ENCODE measurements at regions not wholly inside any gene's neighbourhood (a gene's known extent, or its start where the extent isn't known, plus 50 kb on each side); places are given as distances from the start of the nearest gene placed in this dataset.

GRCh38 chr9:135020481-135021392 lies 66.7 kb upstream of the OLFM1 start:
- Histone ChIP-seq H3K4me1 (ENCODE audit: control insufficient read depth, insufficient read depth, low read length) (no peaks in the 10 kb centered on the region), H3K36me3 (ENCODE audit: control insufficient read depth in 2 of 2, insufficient read depth in 1 of 2, low read length in 2 of 2) (no peaks in the 10 kb centered on the region), H3K27ac (ENCODE audit: extremely low read depth, low read depth, low read length) (no peak overlapping the region), H3K9me3 (ENCODE audit: control insufficient read depth, insufficient read depth, low read depth, low read length) (no peaks in the 10 kb centered on the region), H3K4me3 (ENCODE audit: low read depth, low read length) (no peak overlapping the region)
- ChIA-PET CTCF (no interaction called here), POLR2A (no interaction called here)
- TF ChIP-seq ZNF133 (tag by site-specific recombination; IDR thresholded peaks at IDR 0.05) = no peak
- no peak for TF ChIP-seq ZNF600 (tag by site-specific recombination; IDR thresholded peaks at IDR 0.05)
- no peak for TF ChIP-seq ZNF266 (tag by site-specific recombination; IDR thresholded peaks at IDR 0.05; ENCODE audit: low read depth)

- CTCF ChIA-PET = no interaction called here
- no peaks in the 10 kb centered on the region for H3K36me3 ChIP-seq (ENCODE audit: control insufficient read depth in 2 of 2, insufficient read depth in 1 of 2, low read length in 2 of 2)
- POLR2A ChIA-PET = interaction anchor here (0.7 kb wide), 1 partner anchor 600 kb away, joined by 3 read pairs; no protein-coding TSS in a partner anchor
- H3K9me3 ChIP-seq (ENCODE audit: control insufficient read depth, insufficient read depth, low read depth, low read length) = no peaks in the 10 kb centered on the region
- no peaks in the 10 kb centered on the region for H3K4me1 ChIP-seq (ENCODE audit: control insufficient read depth, insufficient read depth, low read length)
- no peak overlapping the region for H3K4me3 ChIP-seq (ENCODE audit: low read depth, low read length)
- H3K27ac ChIP-seq (ENCODE audit: extremely low read depth, low read depth, low read length) = no peak overlapping the region
- TF ChIP-seq ZNF138 (tag by site-specific recombination; IDR thresholded peaks at IDR 0.05; ENCODE audit: borderline replicate concordance) = no peak
- TF ChIP-seq REPIN1 (tag by site-specific recombination; IDR thresholded peaks at IDR 0.05; ENCODE audit: low read depth) = no peak
- no peak for TF ChIP-seq ZNF362 (tag by site-specific recombination; IDR thresholded peaks at IDR 0.05)
- no peak for TF ChIP-seq ZNF274 (IDR thresholded peaks at IDR 0.05; ENCODE audit: low read length)
- TF ChIP-seq ZNF274 (tag by site-specific recombination; IDR thresholded peaks at IDR 0.05; ENCODE audit: borderline replicate concordance) = no peak
- TF ChIP-seq YY1 (tag by site-specific recombination; IDR thresholded peaks at IDR 0.05) = no peak
- TF ChIP-seq, protein P1, sequence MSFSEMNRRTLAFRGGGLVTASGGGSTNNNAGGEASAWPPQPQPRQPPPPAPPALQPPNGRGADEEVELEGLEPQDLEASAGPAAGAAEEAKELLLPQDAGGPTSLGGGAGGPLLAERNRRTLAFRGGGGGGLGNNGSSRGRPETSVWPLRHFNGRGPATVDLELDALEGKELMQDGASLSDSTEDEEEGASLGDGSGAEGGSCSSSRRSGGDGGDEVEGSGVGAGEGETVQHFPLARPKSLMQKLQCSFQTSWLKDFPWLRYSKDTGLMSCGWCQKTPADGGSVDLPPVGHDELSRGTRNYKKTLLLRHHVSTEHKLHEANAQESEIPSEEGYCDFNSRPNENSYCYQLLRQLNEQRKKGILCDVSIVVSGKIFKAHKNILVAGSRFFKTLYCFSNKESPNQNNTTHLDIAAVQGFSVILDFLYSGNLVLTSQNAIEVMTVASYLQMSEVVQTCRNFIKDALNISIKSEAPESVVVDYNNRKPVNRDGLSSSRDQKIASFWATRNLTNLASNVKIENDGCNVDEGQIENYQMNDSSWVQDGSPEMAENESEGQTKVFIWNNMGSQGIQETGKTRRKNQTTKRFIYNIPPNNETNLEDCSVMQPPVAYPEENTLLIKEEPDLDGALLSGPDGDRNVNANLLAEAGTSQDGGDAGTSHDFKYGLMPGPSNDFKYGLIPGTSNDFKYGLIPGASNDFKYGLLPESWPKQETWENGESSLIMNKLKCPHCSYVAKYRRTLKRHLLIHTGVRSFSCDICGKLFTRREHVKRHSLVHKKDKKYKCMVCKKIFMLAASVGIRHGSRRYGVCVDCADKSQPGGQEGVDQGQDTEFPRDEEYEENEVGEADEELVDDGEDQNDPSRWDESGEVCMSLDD (tag by site-specific recombination; IDR thresholded peaks at IDR 0.05) = no peak
- TF ChIP-seq ZNF433 (tag by site-specific recombination; IDR thresholded peaks at IDR 0.05; ENCODE audit: low read depth) = no peak
- TF ChIP-seq SP2 (tag by site-specific recombination; IDR thresholded peaks at IDR 0.05) = no peak
- TF ChIP-seq ZNF184 (tag by site-specific recombination; IDR thresholded peaks at IDR 0.05) = no peak
- TF ChIP-seq ZNF830 (tag by site-specific recombination; IDR thresholded peaks at IDR 0.05; ENCODE audit: low read depth) = no peak
- no peak for TF ChIP-seq ZNF488 (tag by site-specific recombination; IDR thresholded peaks at IDR 0.05)
- no peak for TF ChIP-seq ZNF621 (tag by site-specific recombination; IDR thresholded peaks at IDR 0.05)
- no peak for TF ChIP-seq GFI1B (tag by site-specific recombination; IDR thresholded peaks at IDR 0.05)
- TF ChIP-seq ZXDB (tag by site-specific recombination; IDR thresholded peaks at IDR 0.05) = no peak
- TF ChIP-seq ZNF133 (tag by site-specific recombination; IDR thresholded peaks at IDR 0.05) = no peak
- TF ChIP-seq ZNF211 (tag by site-specific recombination; IDR thresholded peaks at IDR 0.05; ENCODE audit: low read depth) = no peak
- TF ChIP-seq ZNF394 (tag by site-specific recombination; IDR thresholded peaks at IDR 0.05; ENCODE audit: borderline replicate concordance) = no peak
- no peak for TF ChIP-seq ZNF529 (tag by site-specific recombination; IDR thresholded peaks at IDR 0.05; ENCODE audit: insufficient replicate concordance)
- no peak for TF ChIP-seq ZBTB7A (tag by site-specific recombination; IDR thresholded peaks at IDR 0.05; ENCODE audit: low read depth)
These were observed 66.1 kb upstream of the OLFM1 start for GRCh38 chr9:135021393-135021789.

Data from HEK293 (cell line).